ENCODE measurements at regions not wholly inside any gene's neighbourhood (a gene's known extent, or its start where the extent isn't known, plus 50 kb on each side); places are given as distances from the start of the nearest gene placed in this dataset.

DNA sequence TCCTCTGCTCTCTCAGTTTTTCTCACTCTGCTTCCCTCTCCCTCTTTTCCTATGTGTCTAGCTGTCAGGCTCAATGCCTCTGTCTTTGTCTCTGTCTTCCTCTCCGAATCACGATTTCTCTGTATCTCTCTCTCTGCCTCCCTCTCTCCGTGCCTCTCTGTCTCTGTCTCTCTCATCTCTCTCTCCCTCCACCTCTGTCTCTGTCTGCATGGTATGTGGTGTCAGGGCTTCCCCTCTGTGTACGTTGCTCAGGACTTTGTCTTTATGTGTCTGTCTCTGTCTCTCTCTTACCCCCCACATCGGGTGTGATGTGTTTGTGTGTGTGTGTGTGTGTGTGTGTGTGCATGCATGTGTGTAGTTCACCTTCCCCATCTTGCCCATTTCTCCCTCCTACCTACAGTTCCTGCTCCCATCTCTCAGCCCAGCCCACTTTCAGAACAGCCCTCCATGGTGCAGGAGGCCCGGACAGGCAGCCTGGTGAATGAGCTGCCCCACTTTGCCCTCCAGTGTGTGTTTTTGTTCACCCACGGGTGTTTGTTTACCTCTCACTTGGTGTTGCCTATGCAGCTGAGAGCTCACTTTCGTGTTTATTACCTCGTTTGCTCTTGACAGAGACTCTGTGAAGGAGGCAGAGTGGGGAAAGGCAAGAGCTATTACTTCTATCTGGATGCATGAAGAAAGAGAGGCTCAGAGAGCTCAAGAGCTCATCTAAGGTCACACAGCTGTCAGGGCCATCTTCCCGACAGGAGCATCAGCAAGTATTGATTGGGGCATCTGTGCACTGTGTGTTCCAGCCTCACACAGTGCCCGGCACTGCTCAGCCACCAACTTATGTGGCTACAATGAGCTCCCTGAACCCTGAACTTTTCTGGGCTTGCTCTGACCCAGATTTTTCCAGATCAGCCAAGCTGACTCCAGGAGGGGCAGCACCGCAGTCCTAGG is 163.5 kb upstream of the ZMIZ1 start:
- Histone ChIP-seq H3K27ac (no peak overlapping the region), H3K36me3 (no peaks in the 10 kb centered on the region), H3K4me3 (no peak overlapping the region), H3K9me3 (no peaks in the 10 kb centered on the region), H3K4me1 (peaks cover 0 to 6% (median 0%) of the 10 kb centered on the region in 4 donors), H3K27me3 (no peaks in the 10 kb centered on the region)
- TF ChIP-seq, protein P1, sequence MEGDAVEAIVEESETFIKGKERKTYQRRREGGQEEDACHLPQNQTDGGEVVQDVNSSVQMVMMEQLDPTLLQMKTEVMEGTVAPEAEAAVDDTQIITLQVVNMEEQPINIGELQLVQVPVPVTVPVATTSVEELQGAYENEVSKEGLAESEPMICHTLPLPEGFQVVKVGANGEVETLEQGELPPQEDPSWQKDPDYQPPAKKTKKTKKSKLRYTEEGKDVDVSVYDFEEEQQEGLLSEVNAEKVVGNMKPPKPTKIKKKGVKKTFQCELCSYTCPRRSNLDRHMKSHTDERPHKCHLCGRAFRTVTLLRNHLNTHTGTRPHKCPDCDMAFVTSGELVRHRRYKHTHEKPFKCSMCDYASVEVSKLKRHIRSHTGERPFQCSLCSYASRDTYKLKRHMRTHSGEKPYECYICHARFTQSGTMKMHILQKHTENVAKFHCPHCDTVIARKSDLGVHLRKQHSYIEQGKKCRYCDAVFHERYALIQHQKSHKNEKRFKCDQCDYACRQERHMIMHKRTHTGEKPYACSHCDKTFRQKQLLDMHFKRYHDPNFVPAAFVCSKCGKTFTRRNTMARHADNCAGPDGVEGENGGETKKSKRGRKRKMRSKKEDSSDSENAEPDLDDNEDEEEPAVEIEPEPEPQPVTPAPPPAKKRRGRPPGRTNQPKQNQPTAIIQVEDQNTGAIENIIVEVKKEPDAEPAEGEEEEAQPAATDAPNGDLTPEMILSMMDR (IDR thresholded peaks at IDR 0.05), result no peak
- TF ChIP-seq EP300 (IDR thresholded peaks at IDR 0.05), result no peak
- no peak for TF ChIP-seq POLR2A (IDR thresholded peaks at IDR 0.05)
- WGBS, 2 donors, result 78 to 82% methylated on average over 12 of the region's 12 CpGs
- DNase-seq (ENCODE audit: low spot score in 2 of 2), result no peak

DNA sequence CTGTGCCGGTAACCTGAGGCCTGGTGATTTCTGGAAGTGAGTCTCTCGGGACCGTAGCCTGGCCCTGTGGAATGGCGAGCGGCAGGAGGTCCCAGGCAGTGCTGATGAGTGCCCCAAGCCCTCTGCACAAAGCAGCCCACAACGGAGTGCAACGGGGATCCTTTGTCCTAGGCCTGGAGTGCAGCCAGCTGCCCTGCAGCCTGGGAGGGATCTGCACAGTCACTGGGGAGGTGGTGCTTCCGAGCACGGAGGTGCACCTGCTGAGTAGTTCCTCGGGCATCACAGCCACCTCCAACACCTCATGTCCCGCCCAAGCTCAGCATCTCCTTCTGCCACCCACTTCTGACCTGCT is 162.8 kb upstream of the ZMIZ1 start:
- Histone ChIP-seq H3K4me1 (no peaks in the 10 kb centered on the region), H3K36me3 (no peaks in the 10 kb centered on the region), H3K9me3 (no peaks in the 10 kb centered on the region), H3K4me3 (no peak overlapping the region), H3K27me3 (no peaks in the 10 kb centered on the region), H3K27ac (no peak overlapping the region)
- DNase-seq (ENCODE audit: low spot score in 2 of 2), result no peak
- WGBS, 2 donors, result 53 to 72% methylated on average over 11 of the region's 11 CpGs
- no peak for TF ChIP-seq EP300 (IDR thresholded peaks at IDR 0.05)
- TF ChIP-seq POLR2A (IDR thresholded peaks at IDR 0.05), result no peak
- TF ChIP-seq, protein P1 (IDR thresholded peaks at IDR 0.05), result no peak

DNA sequence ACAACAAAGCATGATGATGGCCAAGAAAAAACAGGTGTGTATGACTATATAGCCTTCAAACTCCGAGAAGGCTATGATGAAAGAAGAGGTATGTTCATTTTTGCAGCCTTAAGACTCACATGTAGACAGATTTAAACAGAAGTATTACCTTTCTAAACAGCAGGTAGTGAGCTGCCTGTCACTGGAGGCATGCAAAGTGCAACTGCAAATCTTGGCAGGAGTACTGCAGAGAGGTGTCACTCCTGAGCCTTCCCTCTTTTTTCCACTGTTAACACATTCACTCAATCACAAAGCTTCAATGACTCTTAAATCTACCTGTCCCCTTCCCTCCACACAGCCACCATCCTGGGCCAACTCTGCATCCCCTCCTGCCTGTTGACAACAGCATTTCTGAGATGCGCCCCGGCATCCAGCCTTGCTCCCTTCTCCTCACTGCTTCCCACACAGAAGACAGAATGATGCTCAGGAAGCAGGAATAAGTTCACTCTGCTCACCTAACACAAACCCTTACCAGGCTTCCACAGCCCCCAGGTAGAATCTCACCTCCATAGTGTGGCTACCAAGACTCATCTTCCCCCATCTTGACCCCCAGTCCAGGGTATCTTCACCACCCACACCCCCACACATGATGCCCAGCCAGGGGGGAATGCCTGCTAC is 161.9 kb upstream of the ZMIZ1 start:
- WGBS, 2 donors, result 90 to 97% methylated on average over 3 of the region's 3 CpGs
- no peak for DNase-seq (ENCODE audit: low spot score in 2 of 2)

DNA sequence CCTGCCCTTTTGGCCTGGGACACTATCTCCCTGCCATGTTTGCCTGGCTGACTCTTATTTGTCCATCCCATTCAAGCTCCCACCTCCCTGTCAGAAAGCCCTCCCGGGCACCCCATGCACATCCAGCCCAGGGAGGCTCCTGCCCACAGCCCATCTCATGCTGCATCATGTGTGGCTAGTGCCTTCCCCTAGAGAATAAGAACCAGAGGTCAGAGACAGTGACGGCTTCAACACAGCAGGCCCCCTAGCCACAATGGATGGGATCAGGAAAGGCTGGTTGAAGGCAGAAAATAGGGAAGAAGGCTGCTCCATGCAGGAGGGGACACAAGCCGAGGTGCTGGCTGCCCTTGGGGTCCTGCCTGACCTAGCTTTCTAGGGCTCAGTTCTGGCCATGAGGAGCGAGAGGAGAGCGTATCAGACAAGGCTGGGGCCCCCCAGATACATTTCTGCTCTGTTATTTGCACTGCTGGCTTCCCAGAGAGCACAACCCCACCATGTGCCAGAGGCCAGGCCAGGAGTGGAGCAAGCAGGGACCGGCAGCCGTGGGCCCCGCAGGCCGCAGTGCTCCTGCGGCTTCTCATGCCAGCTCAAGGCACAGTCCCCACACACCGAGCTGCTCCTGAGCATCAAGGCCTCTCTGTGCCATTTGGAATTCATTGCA is 161.1 kb upstream of the ZMIZ1 start:
- H3K4me1 ChIP-seq, result no peaks in the 10 kb centered on the region
- H3K27me3 ChIP-seq, result no peaks in the 10 kb centered on the region
- no peak overlapping the region for H3K4me3 ChIP-seq
- TF ChIP-seq POLR2A (IDR thresholded peaks at IDR 0.05) (no peak), EP300 (IDR thresholded peaks at IDR 0.05) (no peak)
- TF ChIP-seq, protein P1 (IDR thresholded peaks at IDR 0.05), result no peak
- no peak overlapping the region for H3K27ac ChIP-seq
- no peak for DNase-seq (ENCODE audit: low spot score in 2 of 2)
- H3K36me3 ChIP-seq, result no peaks in the 10 kb centered on the region
- no peaks in the 10 kb centered on the region for H3K9me3 ChIP-seq
- 80 to 91% methylated on average over 6 to 10 of the region's 11 CpGs for WGBS, 2 donors

More for the DNA sequence above, 161.9 kb upstream of the ZMIZ1 start:
- Histone ChIP-seq H3K36me3 (no peaks in the 10 kb centered on the region), H3K4me3 (no peak overlapping the region), H3K27ac (no peak overlapping the region), H3K9me3 (no peaks in the 10 kb centered on the region), H3K27me3 (no peaks in the 10 kb centered on the region), H3K4me1 (no peaks in the 10 kb centered on the region)
- TF ChIP-seq POLR2A (IDR thresholded peaks at IDR 0.05) (no peak), EP300 (IDR thresholded peaks at IDR 0.05) (no peak)
- TF ChIP-seq, protein P1 (IDR thresholded peaks at IDR 0.05), result no peak

Measured in tibial nerve (tissue), 4 donors.